Muscle of leg (tissue), 3 donors: ENCODE measurements at regions not wholly inside any gene's neighbourhood (a gene's known extent, or its start where the extent isn't known, plus 50 kb on each side); places are given as distances from the start of the nearest gene placed in this dataset.
A peak's percentile ranks its signal among the peaks of the same experiment; 100 is the strongest.

Source experiments
- DNase-seq: peaks from one replicate; pipeline ENCODE4 v3.0.0; 2013
- H3K27ac ChIP-seq: one replicate; pipeline ENCODE4 v1.5.1; 2013; ENCODE audit warnings: mild to moderate bottlenecking, low read length, control low read depth
- H3K27me3 ChIP-seq: one replicate; pipeline ENCODE4 v1.6.1; 2013; ENCODE audit warnings: low read length; ENCODE audit not compliant: control insufficient read depth, insufficient read depth
- H3K36me3 ChIP-seq: one replicate; pipeline ENCODE4 v1.6.1; 2013; ENCODE audit warnings: low read length; ENCODE audit not compliant: control insufficient read depth, insufficient read depth
- H3K4me1 ChIP-seq: one replicate; pipeline ENCODE4 v1.6.1; 2013; ENCODE audit warnings: low read length; ENCODE audit not compliant: control insufficient read depth, insufficient read depth
- H3K4me3 ChIP-seq: one replicate; pipeline ENCODE4 v1.5.1; 2013; ENCODE audit warnings: low read length, control low read depth
- H3K9me3 ChIP-seq: replicated peaks from 2 replicates; pipeline ENCODE4 v1.6.1; 2013; ENCODE audit warnings: low read depth, low read length; ENCODE audit not compliant: control insufficient read depth
- WGBS: methylation state at CpG from one replicate; pipeline ENCODE4 v1.1.5; 2013; ENCODE audit warnings: missing lambda C conversion rate; ENCODE audit not compliant: insufficient coverage; 5-methylcytosine and 5-hydroxymethylcytosine counted together

- H3K4me1 ChIP-seq, result peaks cover 2% of the 10 kb centered on the region
- no CpG with 5 or more reads among the region's 2 CpGs for WGBS
- H3K4me3 ChIP-seq, result no peak overlapping the region
- no peaks in the 10 kb centered on the region for H3K9me3 ChIP-seq
- H3K27ac ChIP-seq, result no peak overlapping the region
- H3K27me3 ChIP-seq, result peaks cover 4% of the 10 kb centered on the region
- H3K36me3 ChIP-seq, result no peaks in the 10 kb centered on the region
- peak; percentile 33 for DNase-seq
These were observed 454.3 kb upstream of the JARID2 start for GRCh38 chr6:14791526-14791925.

GRCh38 chr6:14792118-14792955 is 453.5 kb upstream of the JARID2 start:
- Histone ChIP-seq H3K27ac (peak overlapping the region; percentile 8), H3K9me3 (no peaks in the 10 kb centered on the region), H3K36me3 (no peaks in the 10 kb centered on the region), H3K27me3 (peaks cover 3% of the 10 kb centered on the region), H3K4me1 (peaks cover 2% of the 10 kb centered on the region), H3K4me3 (no peak overlapping the region)
- 47% methylated on average over 5 of the region's 6 CpGs for WGBS
- DNase-seq, result peak; percentile 93

- no peak for DNase-seq
- no peak overlapping the region for H3K4me3 ChIP-seq
- H3K36me3 ChIP-seq, result no peaks in the 10 kb centered on the region
- peaks cover 2% of the 10 kb centered on the region for H3K4me1 ChIP-seq
- no peaks in the 10 kb centered on the region for H3K27me3 ChIP-seq
- H3K9me3 ChIP-seq, result no peaks in the 10 kb centered on the region
- WGBS, result 97% methylated on average over 3 of the region's 7 CpGs
- no peak overlapping the region for H3K27ac ChIP-seq
These were observed 450.4 kb upstream of the JARID2 start for GRCh38 chr6:14795451-14795850.

DNA sequence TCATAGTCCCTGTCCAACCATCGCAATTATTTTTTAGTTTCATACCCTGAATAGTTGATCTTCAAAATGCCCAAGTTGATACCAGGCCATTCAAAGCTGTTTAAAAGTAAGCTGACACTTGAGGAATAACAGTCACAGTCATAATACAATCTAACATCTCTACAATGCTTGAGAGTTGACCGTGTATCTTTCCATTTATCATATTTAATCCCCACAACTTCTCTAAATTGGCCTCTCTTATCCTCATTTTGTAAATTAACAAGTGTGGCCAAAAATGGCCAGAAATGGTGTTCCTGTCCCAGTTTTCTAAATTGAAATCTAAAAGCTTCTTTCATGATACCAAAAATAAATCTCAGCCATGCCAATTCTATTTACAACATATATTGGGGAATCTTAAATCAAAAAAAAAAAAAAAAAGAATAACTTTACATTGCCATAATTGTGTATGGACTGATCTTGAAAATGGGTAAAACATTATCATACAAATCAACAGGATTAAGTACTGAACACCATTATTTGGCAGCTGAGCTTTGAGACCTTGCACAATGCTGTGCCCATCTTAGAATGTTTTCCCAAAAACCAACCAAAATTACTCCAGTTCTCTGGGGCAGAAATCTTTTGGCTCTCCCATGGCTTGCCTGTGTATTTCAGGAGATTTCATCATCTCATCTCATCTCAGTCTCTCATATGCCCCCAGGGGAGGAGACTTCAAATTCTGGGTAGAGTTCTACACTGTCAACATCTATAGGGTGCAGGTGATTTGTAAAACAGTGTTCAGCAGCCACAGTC is 448.7 kb upstream of the JARID2 start:
- Histone ChIP-seq H3K27ac (no peak overlapping the region), H3K9me3 (no peaks in the 10 kb centered on the region), H3K36me3 (no peaks in the 10 kb centered on the region), H3K27me3 (no peaks in the 10 kb centered on the region), H3K4me3 (no peak overlapping the region), H3K4me1 (peaks cover 2% of the 10 kb centered on the region)
- DNase-seq, result no peak
- WGBS, result no CpG with 5 or more reads among the region's 2 CpGs

DNA sequence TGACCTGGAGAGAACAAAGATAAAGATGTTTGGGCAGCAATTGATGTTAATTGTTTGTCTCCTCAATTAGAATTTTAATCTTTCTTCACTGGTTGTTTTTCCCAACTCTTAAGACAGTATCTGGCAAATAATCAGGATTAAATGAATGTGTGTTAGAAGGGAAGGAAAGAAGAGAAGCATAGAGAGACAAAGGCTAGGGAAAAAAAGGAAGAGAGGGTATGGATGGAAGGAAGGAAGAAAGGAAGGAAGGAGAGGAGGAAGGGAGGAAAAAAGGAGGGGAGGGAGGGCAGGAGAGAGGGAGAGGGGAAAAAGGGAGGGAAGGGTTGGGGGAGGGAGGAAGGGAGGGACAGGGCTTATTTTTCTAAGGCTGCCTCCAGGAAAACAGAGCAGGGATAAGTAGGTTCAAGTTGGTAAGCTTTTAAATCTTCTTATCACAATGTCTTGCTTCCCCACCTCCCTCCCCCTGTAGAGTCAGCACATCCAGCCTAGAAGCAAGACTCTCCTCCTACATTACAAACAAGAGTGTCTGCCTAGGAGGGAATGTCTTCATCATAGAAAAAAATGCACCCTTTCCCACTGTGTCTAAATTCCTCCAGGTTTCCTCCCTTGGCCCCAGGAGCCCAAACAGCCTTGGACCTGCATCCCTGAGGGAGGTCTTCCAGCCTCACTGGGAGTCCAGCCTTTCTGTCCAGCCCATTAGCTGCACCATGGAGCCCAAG is 447.8 kb upstream of the JARID2 start:
- H3K36me3 ChIP-seq, result no peaks in the 10 kb centered on the region
- no peaks in the 10 kb centered on the region for H3K9me3 ChIP-seq
- H3K27me3 ChIP-seq, result no peaks in the 10 kb centered on the region
- H3K27ac ChIP-seq, result no peak overlapping the region
- H3K4me1 ChIP-seq, result peaks cover 7% of the 10 kb centered on the region
- DNase-seq, result no peak
- no peak overlapping the region for H3K4me3 ChIP-seq

DNA sequence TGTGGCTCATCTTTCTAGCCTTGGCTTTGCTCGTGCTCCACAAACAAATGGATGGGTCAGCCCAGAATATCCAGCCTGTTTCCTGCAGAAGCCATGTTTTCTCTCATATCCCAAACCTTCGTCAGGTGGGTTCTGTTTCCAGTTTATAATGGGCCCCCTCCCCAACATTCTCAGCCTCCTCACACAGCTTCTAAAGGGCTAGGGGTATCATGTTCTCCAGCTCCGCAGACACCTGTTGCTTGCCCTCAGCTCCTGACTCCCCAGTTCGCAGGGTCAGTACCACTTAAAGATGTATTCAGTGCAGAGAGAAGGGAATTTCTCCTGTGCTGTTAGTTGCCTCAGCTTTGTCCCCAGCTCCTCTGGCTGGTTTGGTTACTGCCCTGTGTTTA is 447.3 kb upstream of the JARID2 start:
- H3K9me3 ChIP-seq, result no peaks in the 10 kb centered on the region
- no peaks in the 10 kb centered on the region for H3K27me3 ChIP-seq
- 63% methylated on average over 2 of the region's 4 CpGs for WGBS
- H3K4me3 ChIP-seq, result no peak overlapping the region
- H3K27ac ChIP-seq, result no peak overlapping the region
- H3K4me1 ChIP-seq, result peaks cover 7% of the 10 kb centered on the region
- no peaks in the 10 kb centered on the region for H3K36me3 ChIP-seq
- no peak for DNase-seq

GRCh38 chr6:14798996-14799588 is 446.8 kb upstream of the JARID2 start:
- H3K4me1 ChIP-seq, result peaks cover 7% of the 10 kb centered on the region
- H3K4me3 ChIP-seq, result no peak overlapping the region
- no peak overlapping the region for H3K27ac ChIP-seq
- DNase-seq, result no peak
- H3K9me3 ChIP-seq, result no peaks in the 10 kb centered on the region
- no peaks in the 10 kb centered on the region for H3K36me3 ChIP-seq
- no CpG with 5 or more reads among the region's 2 CpGs for WGBS
- no peaks in the 10 kb centered on the region for H3K27me3 ChIP-seq

DNA sequence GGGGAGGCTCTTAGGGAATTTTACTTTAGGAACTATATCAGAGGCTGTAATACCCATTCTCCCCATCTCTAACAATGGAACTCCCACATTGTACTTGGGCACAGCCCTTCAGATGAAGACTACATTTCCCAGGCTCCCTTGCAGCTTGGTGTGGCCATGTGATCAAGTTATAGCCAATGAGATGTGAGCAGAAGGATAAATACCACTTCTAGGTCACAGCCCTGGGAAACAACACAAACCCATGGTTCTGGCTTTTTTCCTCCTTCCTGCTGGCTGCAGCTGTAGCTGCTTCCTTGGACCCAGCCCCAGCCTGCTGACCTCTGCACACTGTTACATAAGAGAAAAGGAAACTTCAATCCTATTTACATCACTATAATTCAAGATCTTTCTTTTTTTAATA is 445.9 kb upstream of the JARID2 start:
- Histone ChIP-seq H3K27ac (no peak overlapping the region), H3K27me3 (no peaks in the 10 kb centered on the region), H3K36me3 (no peaks in the 10 kb centered on the region), H3K4me1 (peaks cover 14% of the 10 kb centered on the region), H3K9me3 (no peaks in the 10 kb centered on the region), H3K4me3 (no peak overlapping the region)
- DNase-seq, result peak; percentile 93

DNA sequence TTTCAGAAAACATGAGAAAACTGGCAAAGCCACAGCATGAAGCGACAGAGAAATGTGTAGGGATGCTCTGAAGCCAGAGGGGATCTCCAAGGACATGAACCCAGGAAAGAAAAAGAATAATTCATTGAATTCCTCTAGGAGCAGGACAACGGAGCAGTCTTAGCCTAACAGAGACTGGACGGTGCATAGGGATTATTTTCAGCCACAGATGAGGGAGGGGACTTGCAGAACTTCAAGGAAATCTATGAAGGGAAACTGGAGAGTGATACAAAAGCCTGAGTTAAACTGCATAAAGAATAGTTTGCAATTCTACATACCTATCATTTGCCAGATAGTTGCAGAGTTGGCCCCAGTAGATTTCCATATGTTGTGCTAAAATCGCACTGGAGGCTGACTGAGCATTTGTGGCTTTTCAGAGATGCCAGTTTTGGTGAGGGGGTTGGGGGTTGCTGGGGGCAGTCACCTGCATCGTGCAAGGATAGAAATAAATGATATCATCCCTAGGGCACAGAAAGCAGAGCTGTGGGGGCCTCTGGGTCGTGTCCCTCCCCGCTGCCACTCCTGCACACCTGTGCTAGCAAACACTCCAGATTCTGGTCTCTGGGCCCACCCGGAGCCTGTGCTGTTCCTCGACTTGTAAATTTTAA is 443.2 kb upstream of the JARID2 start:
- H3K36me3 ChIP-seq, result no peaks in the 10 kb centered on the region
- peaks cover 16% of the 10 kb centered on the region for H3K4me1 ChIP-seq
- no peaks in the 10 kb centered on the region for H3K27me3 ChIP-seq
- H3K9me3 ChIP-seq, result no peaks in the 10 kb centered on the region
- DNase-seq, result peak; percentile 47
- H3K4me3 ChIP-seq, result no peak overlapping the region
- H3K27ac ChIP-seq, result no peak overlapping the region
- 26% methylated on average over 9 of the region's 9 CpGs for WGBS
